Brain microvascular endothelial cell (primary cell): ENCODE measurements at regions not wholly inside any gene's neighbourhood (a gene's known extent, or its start where the extent isn't known, plus 50 kb on each side); places are given as distances from the start of the nearest gene placed in this dataset.
"Not testable (repeated sequence)": the region's sequence is repeated elsewhere in the genome, so short reads cannot be mapped to it uniquely, and the experiment has no call there.

Experiments
- DNase-seq: peaks from one replicate; pipeline ENCODE4 v3.0.0-alpha.2; 2020
- H3K27ac ChIP-seq: fragments of 250-450 bp; sonication (Bioruptor Pico); 2 replicates; pipeline ENCODE4 v1.5.1; 2020; ENCODE audit warnings: mild to moderate bottlenecking, moderate library complexity
- H3K27me3 ChIP-seq: fragments of 250-450 bp; sonication (Bioruptor Pico); replicated peaks from 2 replicates; pipeline ENCODE4 v1.5.1; 2020; ENCODE audit warnings: mild to moderate bottlenecking
- H3K36me3 ChIP-seq: fragments of 250-450 bp; sonication (Bioruptor Pico); replicated peaks from 2 replicates; pipeline ENCODE4 v1.5.1; 2020; ENCODE audit warnings: mild to moderate bottlenecking
- H3K4me3 ChIP-seq: 2 replicates; pipeline ENCODE4 v1.5.1; 2011; ENCODE audit warnings: low read depth, mild to moderate bottlenecking, control low read depth, low read length, moderate library complexity
- in situ Hi-C: cut with HindIII; loops from 2 replicates; pipeline ENCODE4 v1.10.0; 2017; ENCODE audit warnings: low sequenced_read_pairs, low pct_ligation_motif_present
- TF ChIP-seq, protein P1 (sequence below): IDR thresholded peaks from 2 replicates; pipeline ENCODE4 v1.5.1; 2011; ENCODE audit warnings: low read depth, mild to moderate bottlenecking, moderate library complexity, low read length, control low read depth, inconsistent platforms; ENCODE audit errors: missing control alignments

DNA sequence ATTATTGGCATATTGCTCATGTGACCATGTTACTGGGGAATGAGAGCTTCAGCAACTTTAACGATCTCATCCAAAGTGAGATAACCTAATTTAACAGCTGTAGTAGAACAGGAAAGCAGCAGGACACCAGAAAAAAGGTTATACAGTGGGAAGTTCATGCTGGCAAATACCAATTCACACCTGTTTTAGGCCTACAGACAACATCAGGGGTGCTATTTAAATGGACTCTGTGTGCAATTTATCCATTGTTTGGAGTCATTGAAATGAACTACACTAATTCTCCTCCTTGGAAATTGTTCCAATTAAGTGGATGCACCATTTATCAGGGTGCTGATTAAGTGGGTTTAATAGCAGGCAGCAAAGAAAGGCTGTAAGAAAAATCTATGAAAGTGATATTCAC is 424.4 kb upstream of the LMO3 start:
- Histone ChIP-seq H3K27me3 (no peaks in the 10 kb centered on the region), H3K36me3 (no peaks in the 10 kb centered on the region), H3K27ac (no peak overlapping the region), H3K4me3 (no peak overlapping the region)
- TF ChIP-seq, protein P1, sequence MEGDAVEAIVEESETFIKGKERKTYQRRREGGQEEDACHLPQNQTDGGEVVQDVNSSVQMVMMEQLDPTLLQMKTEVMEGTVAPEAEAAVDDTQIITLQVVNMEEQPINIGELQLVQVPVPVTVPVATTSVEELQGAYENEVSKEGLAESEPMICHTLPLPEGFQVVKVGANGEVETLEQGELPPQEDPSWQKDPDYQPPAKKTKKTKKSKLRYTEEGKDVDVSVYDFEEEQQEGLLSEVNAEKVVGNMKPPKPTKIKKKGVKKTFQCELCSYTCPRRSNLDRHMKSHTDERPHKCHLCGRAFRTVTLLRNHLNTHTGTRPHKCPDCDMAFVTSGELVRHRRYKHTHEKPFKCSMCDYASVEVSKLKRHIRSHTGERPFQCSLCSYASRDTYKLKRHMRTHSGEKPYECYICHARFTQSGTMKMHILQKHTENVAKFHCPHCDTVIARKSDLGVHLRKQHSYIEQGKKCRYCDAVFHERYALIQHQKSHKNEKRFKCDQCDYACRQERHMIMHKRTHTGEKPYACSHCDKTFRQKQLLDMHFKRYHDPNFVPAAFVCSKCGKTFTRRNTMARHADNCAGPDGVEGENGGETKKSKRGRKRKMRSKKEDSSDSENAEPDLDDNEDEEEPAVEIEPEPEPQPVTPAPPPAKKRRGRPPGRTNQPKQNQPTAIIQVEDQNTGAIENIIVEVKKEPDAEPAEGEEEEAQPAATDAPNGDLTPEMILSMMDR = no peak
- no peak for DNase-seq
- in situ Hi-C loops = no loop called here

DNA sequence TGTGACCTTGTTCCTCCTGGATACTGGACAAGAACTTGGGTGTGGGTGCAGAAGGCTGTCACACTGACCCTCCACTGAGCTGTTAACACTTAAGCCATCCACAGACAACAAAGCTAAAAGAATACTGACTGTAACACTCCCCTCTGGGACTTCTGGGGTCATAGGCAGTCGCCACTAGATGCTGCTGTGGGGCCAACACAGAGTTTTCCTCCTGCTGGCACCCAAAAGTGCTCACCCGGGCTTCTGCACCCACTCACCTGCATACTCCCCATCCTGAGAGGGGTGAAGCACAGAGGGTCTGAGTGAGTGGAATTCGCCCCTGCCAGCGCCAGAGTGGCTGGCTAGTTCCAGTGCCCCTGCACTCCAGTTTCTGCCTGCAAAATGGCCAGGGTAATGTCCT is 422.4 kb upstream of the LMO3 start:
- Histone ChIP-seq H3K4me3 (no peak overlapping the region), H3K36me3 (no peaks in the 10 kb centered on the region), H3K27ac (no peak overlapping the region), H3K27me3 (no peaks in the 10 kb centered on the region)
- DNase-seq = no peak
- in situ Hi-C loops = no loop called here
- TF ChIP-seq, protein P1 = no peak

DNA sequence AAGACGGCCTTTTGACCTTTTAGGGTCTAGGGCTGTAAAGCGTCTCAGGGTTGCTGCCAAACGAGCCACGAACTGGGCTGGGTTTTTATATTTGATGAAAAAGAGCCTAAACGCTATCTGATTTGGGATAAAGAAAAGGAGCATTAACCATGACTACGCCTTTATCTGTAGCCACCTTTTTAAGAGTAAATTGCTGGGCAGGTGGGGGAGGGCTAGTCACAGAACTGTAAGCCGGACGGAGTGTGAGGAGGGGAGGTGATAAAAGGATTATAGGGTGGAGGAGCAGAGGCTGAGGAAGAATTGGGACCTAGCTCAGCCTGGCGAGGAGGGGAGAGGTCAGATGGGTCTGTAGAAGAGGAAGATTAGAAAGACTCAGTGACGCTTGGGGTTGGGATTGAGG is 419.5 kb upstream of the LMO3 start:
- DNase-seq, H3K36me3 ChIP-seq, H3K27me3 ChIP-seq, H3K27ac ChIP-seq, H3K4me3 ChIP-seq, in situ Hi-C loops: not testable (repeated sequence)

- TF ChIP-seq, protein P1 = no peak
- H3K36me3 ChIP-seq = no peaks in the 10 kb centered on the region
- in situ Hi-C loops = no loop called here
Observed at GRCh38 chr12:17020765-17021164, 414.8 kb upstream of the LMO3 start.

DNA sequence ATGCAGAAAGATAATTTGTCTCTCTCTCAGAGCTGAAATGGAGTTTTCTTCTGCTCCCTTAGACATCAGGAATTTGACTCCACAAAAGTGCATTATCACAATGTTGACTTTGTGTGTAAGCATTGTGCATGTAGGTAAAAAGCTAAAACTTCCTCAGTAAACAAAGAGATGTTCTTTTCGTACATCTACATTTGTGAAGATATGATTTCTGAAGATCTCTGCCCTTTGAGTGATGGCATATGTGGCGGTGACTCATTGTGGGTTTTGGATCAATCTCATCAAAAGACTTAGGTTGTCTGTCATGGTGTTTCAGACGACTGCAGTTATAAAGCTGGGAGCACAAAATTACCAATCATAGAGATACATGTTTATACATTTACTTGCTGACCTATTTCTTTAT is 411.4 kb upstream of the LMO3 start:
- TF ChIP-seq, protein P1 = no peak

More at GRCh38 chr12:17020765-17021164, 414.8 kb upstream of the LMO3 start:
- H3K27ac ChIP-seq = no peak overlapping the region
- DNase-seq = no peak
- H3K4me3 ChIP-seq = no peak overlapping the region
- no peaks in the 10 kb centered on the region for H3K27me3 ChIP-seq

DNA sequence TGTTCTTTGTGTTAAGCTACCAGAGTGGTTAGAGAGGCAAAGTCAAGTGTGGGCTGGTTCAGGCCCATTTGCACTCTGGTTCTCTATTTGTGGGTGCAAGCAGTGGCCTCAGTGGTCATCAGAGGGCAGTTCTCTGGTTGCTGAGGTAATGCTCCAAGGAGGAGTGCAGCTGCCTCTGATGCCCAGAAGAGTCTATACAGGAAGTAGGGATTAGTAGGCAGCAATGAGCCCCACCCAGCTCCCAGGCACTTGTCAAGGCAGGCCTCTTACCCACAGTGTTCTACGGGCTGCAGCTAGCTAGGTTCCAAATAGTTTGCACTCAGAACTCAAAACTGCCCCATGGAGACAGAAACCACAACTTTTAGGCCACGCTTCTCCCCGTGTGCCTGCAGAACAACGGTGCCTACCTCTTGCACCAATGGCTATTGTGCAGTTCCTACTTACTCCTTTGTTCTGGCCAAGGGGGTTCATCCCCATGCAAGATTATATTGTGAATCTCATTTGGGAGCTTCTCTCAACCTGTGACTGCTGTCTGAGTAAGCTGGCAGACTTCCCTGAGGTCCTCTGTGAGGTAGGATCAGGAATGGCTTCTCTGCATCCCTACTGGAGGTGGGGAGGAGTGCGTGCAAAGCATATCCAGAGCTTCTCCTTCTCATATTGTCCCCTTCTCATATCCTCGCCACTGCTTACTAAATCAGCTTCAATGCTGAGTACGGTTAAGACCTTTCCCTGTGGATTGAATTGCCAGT is 410.3 kb upstream of the LMO3 start:
- no peak for DNase-seq
- in situ Hi-C loops = no loop called here
- TF ChIP-seq, protein P1 = no peak
- no peak overlapping the region for H3K27ac ChIP-seq
- no peaks in the 10 kb centered on the region for H3K36me3 ChIP-seq
- no peaks in the 10 kb centered on the region for H3K27me3 ChIP-seq
- no peak overlapping the region for H3K4me3 ChIP-seq

More for the DNA sequence above, 411.4 kb upstream of the LMO3 start:
- no peak overlapping the region for H3K4me3 ChIP-seq
- in situ Hi-C loops = no loop called here
- no peaks in the 10 kb centered on the region for H3K27me3 ChIP-seq
- no peak for DNase-seq
- no peaks in the 10 kb centered on the region for H3K36me3 ChIP-seq
- H3K27ac ChIP-seq = no peak overlapping the region
